GM12878 (cell line): ENCODE measurements at regions not wholly inside any gene's neighbourhood (a gene's known extent, or its start where the extent isn't known, plus 50 kb on each side); places are given as distances from the start of the nearest gene placed in this dataset.

Experiments used
- EGR1 ChIP-seq, 2 experiments: IDR thresholded peaks; 1 replicate in 1 of 2; 2 replicates in 1 of 2; pipeline ENCODE4 v1.6.1; 2011 to 2012; ENCODE audit warnings: low read depth in 2 of 2, low read length in 2 of 2, borderline replicate concordance in 1 of 2, mild to moderate bottlenecking in 1 of 2, moderate library complexity in 1 of 2
- KDM1A ChIP-seq: fragments of 200-600 bp; sonication (generic); IDR thresholded peaks from 2 replicates; pipeline ENCODE4 v1.6.1; 2016; ENCODE audit warnings: borderline replicate concordance
- POLR2AphosphoS2 ChIP-seq: IDR thresholded peaks from 2 replicates; pipeline ENCODE4 v1.6.1; 2011; ENCODE audit warnings: low read depth, mild to moderate bottlenecking, low read length, improper control_type of control experiment, moderate library complexity
- TF ChIP-seq, protein P1 (sequence below): IDR thresholded peaks from 2 replicates; pipeline ENCODE4 v1.6.1; 2012; ENCODE audit warnings: mild to moderate bottlenecking, low read depth, low read length
- TF ChIP-seq, protein P2 (sequence below): IDR thresholded peaks from 2 replicates; pipeline ENCODE4 v1.6.1; 2012; ENCODE audit warnings: low read depth, low read length, improper control_type of control experiment

DNA sequence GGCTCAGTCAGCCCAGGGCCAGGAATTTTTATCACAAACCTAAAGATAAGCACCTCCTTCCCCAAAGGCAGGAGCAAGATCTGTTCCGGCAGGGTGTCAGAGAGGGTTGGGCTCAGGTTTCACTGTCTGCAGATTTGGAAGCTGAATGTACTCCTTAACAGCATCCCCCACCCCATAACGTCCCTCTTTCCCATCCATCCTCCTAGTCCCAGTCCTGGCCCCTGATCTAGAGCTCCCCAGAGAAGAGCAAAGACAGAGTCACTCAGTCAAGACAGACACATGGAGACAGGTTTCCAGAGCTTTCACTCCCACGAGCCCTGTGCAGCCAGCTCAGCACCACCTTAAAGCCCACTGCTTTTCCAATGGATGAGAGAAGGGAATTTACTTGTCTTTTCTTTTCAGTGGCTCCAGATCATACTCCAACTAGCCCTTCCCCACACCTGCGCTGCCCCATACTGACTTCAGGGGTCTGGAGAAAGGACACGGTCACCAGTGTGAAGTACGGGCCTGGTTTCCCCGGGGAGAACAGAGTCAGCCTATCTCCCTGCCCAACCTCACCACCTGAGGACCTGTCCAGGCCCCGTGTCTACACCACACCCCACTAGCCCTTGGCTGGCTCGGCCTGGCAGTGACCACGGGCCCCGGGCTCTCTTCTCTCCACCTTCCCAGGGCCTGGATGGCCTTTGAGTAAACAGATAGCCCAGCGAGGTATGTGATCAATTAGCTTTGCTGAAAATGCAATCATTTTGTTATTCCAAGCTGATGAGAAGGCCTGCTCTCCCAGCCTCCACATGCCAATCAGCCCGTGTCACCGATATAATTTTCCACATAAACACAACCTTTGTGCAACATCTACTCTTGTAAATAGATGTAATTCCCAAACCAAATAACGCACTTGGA is 249.1 kb downstream of the FOXD2 start (continued):
- TF ChIP-seq, protein P1, sequence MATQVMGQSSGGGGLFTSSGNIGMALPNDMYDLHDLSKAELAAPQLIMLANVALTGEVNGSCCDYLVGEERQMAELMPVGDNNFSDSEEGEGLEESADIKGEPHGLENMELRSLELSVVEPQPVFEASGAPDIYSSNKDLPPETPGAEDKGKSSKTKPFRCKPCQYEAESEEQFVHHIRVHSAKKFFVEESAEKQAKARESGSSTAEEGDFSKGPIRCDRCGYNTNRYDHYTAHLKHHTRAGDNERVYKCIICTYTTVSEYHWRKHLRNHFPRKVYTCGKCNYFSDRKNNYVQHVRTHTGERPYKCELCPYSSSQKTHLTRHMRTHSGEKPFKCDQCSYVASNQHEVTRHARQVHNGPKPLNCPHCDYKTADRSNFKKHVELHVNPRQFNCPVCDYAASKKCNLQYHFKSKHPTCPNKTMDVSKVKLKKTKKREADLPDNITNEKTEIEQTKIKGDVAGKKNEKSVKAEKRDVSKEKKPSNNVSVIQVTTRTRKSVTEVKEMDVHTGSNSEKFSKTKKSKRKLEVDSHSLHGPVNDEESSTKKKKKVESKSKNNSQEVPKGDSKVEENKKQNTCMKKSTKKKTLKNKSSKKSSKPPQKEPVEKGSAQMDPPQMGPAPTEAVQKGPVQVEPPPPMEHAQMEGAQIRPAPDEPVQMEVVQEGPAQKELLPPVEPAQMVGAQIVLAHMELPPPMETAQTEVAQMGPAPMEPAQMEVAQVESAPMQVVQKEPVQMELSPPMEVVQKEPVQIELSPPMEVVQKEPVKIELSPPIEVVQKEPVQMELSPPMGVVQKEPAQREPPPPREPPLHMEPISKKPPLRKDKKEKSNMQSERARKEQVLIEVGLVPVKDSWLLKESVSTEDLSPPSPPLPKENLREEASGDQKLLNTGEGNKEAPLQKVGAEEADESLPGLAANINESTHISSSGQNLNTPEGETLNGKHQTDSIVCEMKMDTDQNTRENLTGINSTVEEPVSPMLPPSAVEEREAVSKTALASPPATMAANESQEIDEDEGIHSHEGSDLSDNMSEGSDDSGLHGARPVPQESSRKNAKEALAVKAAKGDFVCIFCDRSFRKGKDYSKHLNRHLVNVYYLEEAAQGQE, result no peak
- TF ChIP-seq KDM1A, result no peak
- TF ChIP-seq POLR2AphosphoS2, result no peak
- TF ChIP-seq, protein P2, sequence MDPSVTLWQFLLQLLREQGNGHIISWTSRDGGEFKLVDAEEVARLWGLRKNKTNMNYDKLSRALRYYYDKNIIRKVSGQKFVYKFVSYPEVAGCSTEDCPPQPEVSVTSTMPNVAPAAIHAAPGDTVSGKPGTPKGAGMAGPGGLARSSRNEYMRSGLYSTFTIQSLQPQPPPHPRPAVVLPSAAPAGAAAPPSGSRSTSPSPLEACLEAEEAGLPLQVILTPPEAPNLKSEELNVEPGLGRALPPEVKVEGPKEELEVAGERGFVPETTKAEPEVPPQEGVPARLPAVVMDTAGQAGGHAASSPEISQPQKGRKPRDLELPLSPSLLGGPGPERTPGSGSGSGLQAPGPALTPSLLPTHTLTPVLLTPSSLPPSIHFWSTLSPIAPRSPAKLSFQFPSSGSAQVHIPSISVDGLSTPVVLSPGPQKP, result no peak
- no peak for TF ChIP-seq EGR1 (IDR thresholded peaks at IDR 0.05; ENCODE audit: borderline replicate concordance in 1 of 2, low read depth in 2 of 2, low read length in 2 of 2)
